GM12874 (cell line): ENCODE measurements at regions not wholly inside any gene's neighbourhood (a gene's known extent, or its start where the extent isn't known, plus 50 kb on each side); places are given as distances from the start of the nearest gene placed in this dataset.

Source experiments
- CTCF ChIP-seq: IDR thresholded peaks from 2 replicates; pipeline ENCODE4 v1.5.1; 2011; ENCODE audit warnings: low read depth, mild to moderate bottlenecking, control low read depth, low read length, moderate library complexity; ENCODE audit not compliant: insufficient read depth

DNA sequence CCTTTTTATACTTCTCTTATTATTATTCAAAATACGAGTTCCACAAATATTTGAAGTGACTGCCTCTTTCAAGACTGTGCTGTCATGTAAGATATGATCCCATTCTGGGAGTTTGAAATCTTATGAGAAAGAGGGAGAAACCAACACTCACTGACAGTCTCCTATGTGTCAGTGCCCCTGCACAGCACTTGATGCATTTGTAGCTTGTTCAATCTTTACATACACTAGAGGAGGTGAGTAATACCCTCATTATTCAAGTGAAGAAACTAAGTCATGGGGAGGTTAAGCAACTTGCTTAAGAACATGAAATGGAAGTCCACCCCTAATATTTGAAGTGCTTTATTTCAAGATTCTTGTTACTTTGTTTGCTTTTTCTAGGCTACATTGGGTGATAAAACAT, 459.5 kb upstream of the FANCL start:
- TF ChIP-seq CTCF: no peak

GRCh38 chr2:58699411-58699810, 458.3 kb upstream of the FANCL start:
- TF ChIP-seq CTCF: no peak

DNA sequence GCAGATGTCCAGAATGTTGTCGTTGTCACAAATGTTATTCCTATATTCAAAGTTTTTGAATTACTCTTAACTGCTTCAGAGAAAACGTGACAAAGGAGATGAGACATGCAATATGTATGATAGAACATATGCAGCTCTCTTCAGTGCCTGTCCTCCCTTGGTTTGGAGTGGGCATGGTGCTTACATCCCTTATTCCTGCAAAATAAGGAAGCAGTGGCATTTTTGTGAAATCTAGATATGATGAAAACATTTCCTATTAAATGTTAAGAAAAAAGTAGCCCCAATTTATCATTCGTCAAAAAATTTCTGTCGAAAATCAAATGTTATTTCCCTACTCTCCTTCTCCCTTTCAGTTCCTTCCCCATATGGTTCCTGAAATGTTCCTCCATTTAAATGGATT, 457.5 kb upstream of the FANCL start:
- TF ChIP-seq CTCF: no peak

- TF ChIP-seq CTCF: no peak
Measured at GRCh38 chr2:58688813-58689212, 447.7 kb upstream of the FANCL start.

DNA sequence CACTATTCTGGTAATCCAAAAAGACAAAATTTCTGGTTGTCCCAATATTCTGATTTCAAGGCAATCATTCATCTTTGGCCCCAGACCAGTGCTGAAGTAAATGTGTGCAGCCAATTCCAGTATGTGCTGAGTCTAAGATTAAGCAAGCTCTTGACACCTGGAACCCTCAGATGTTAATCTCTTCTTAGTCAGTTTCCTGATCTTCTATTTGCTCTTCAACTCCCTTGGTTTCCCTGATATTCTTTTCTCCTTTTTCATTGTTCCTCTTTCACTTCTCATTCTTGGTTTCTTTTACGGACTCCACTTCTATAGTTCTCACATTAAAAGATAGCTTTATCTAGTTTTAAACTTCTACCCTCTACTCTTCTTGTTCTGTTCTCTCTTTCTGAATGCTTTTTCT, 445.7 kb upstream of the FANCL start:
- no peak for TF ChIP-seq CTCF

DNA sequence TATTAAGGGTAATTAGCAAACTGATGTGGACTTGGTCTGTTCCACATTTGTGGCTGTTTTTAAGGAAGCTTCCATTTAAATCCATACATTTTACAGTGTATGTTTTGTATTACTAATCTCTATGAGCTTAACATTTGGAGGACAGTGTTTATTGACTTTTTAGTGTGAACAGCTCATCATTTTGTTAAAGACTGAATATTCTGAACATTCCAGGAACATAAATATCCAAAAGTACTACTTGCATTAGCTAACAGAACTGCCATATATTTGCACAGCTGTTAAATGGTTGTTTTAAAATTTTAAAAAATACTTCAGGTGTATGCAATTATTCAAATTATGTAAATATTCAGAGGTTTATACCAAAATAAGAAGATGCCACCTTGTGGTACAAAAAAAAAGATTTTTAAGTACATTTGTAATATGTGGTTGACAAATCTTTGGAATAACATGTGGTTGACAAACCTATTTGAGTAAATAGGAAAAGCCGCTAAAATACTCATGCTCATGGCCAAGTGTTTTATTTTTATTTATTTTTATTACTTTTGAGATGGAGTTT, 439.7 kb upstream of the FANCL start:
- TF ChIP-seq CTCF: no peak

- TF ChIP-seq CTCF: no peak
Measured at GRCh38 chr2:58677748-58678147, 436.6 kb upstream of the FANCL start.

- no peak for TF ChIP-seq CTCF
Measured at GRCh38 chr2:58671675-58672074, 430.6 kb upstream of the FANCL start.
